ENCODE measurements at regions not wholly inside any gene's neighbourhood (a gene's known extent, or its start where the extent isn't known, plus 50 kb on each side); places are given as distances from the start of the nearest gene placed in this dataset.
A peak's percentile ranks its signal among the peaks of the same experiment; 100 is the strongest.
"Not testable (repeated sequence)": the region's sequence is repeated elsewhere in the genome, so short reads cannot be mapped to it uniquely, and the experiment has no call there.

- H3K27me3 ChIP-seq (replicated peaks): peaks cover 64% of the 10 kb centered on the region
- H3K4me3 ChIP-seq (ENCODE audit: low read depth, low read length): peak overlapping the region; percentile 47
Observed at GRCh38 chr1:217133958-217134856, 411.0 kb upstream of the ESRRG start.

GRCh38 chr1:217133092-217133491 lies 409.9 kb upstream of the ESRRG start:
- no peak for TF ChIP-seq CTCF (IDR thresholded peaks at IDR 0.05; ENCODE audit: low read depth, low read length, missing control alignments)
- in situ Hi-C loops (cut with HindIII; ENCODE audit: low pct_ligation_motif_present, low sequenced_read_pairs): no loop called here
- Histone ChIP-seq H3K36me3 (replicated peaks) (no peaks in the 10 kb centered on the region), H3K27ac (no peak overlapping the region), H3K4me3 (ENCODE audit: low read depth, low read length) (no peak overlapping the region), H3K27me3 (replicated peaks) (peaks cover 52% of the 10 kb centered on the region)
- no peak for DNase-seq

More at GRCh38 chr1:217133958-217134856, 411.0 kb upstream of the ESRRG start:
- Histone ChIP-seq H3K36me3 (replicated peaks) (no peaks in the 10 kb centered on the region), H3K27ac (no peak overlapping the region)
- in situ Hi-C loops (cut with HindIII; ENCODE audit: low pct_ligation_motif_present, low sequenced_read_pairs): no loop called here
- TF ChIP-seq CTCF (IDR thresholded peaks at IDR 0.05; ENCODE audit: low read depth, low read length, missing control alignments): no peak
- DNase-seq: no peak

- DNase-seq; H3K4me3 ChIP-seq (ENCODE audit: low read depth, low read length); in situ Hi-C loops (cut with HindIII; ENCODE audit: low pct_ligation_motif_present, low sequenced_read_pairs); H3K27ac ChIP-seq; H3K27me3 ChIP-seq (replicated peaks); H3K36me3 ChIP-seq (replicated peaks): not testable (repeated sequence)
Observed at GRCh38 chr1:217123340-217123739, 400.1 kb upstream of the ESRRG start.

- TF ChIP-seq CTCF (IDR thresholded peaks at IDR 0.05; ENCODE audit: low read depth, low read length, missing control alignments): no peak
- H3K27ac ChIP-seq: no peak overlapping the region
- no peaks in the 10 kb centered on the region for H3K27me3 ChIP-seq (replicated peaks)
- in situ Hi-C loops (cut with HindIII; ENCODE audit: low pct_ligation_motif_present, low sequenced_read_pairs): no loop called here
- DNase-seq: no peak
- H3K4me3 ChIP-seq (ENCODE audit: low read depth, low read length): no peak overlapping the region
- no peaks in the 10 kb centered on the region for H3K36me3 ChIP-seq (replicated peaks)
Observed at GRCh38 chr1:217117973-217118465, 394.8 kb upstream of the ESRRG start.

GRCh38 chr1:217115404-217116380 lies 392.5 kb upstream of the ESRRG start:
- no peak for DNase-seq
- Histone ChIP-seq H3K27me3 (replicated peaks) (no peaks in the 10 kb centered on the region), H3K27ac (no peak overlapping the region), H3K4me3 (ENCODE audit: low read depth, low read length) (no peak overlapping the region), H3K36me3 (replicated peaks) (no peaks in the 10 kb centered on the region)
- TF ChIP-seq CTCF (IDR thresholded peaks at IDR 0.05; ENCODE audit: low read depth, low read length, missing control alignments): no peak
- in situ Hi-C loops (cut with HindIII; ENCODE audit: low pct_ligation_motif_present, low sequenced_read_pairs): no loop called here

- Histone ChIP-seq H3K36me3 (replicated peaks) (no peaks in the 10 kb centered on the region), H3K27ac (no peak overlapping the region), H3K4me3 (ENCODE audit: low read depth, low read length) (no peak overlapping the region), H3K27me3 (replicated peaks) (no peaks in the 10 kb centered on the region)
- in situ Hi-C loops (cut with HindIII; ENCODE audit: low pct_ligation_motif_present, low sequenced_read_pairs): no loop called here
- no peak for DNase-seq
- no peak for TF ChIP-seq CTCF (IDR thresholded peaks at IDR 0.05; ENCODE audit: low read depth, low read length, missing control alignments)
Observed at GRCh38 chr1:217109928-217110327, 386.7 kb upstream of the ESRRG start.
